SK-N-SH (cell line): ENCODE measurements at regions not wholly inside any gene's neighbourhood (a gene's known extent, or its start where the extent isn't known, plus 50 kb on each side); places are given as distances from the start of the nearest gene placed in this dataset.

Experiments
- CTCF ChIA-PET: fragments of 300-600, 350-600 bp; formaldehyde crosslinking; extraction: SDS; loops from one replicate; lab custom pipeline; 2021; lab: Yijun Ruan, JAX
- POLR2A ChIA-PET: fragments of 350-600 bp; sonication (Branson Sonifier 250); formaldehyde crosslinking; extraction: SDS; loops from one replicate; lab custom pipeline; 2020; ENCODE audit warnings: antibody characterized with exemption, inconsistent platforms; lab: Yijun Ruan, JAX
- DNase-seq: peaks from one replicate; pipeline ENCODE4 v3.0.0; 2012
- H2AFZ ChIP-seq: fragments of 200-600 bp; sonication (generic); 2 replicates; pipeline ENCODE4 v1.8.1; 2016; ENCODE audit warnings: antibody characterized with exemption, mild to moderate bottlenecking, low read depth
- H3F3A ChIP-seq: fragments of 200-600 bp; sonication (generic); replicated peaks from 2 replicates; pipeline ENCODE3; 2016; ENCODE audit warnings: antibody characterized with exemption, mild to moderate bottlenecking; ENCODE audit not compliant: insufficient read depth
- H3K27ac ChIP-seq, 2 experiments: fragments of 200-500 bp in 1 of 2; fragments of 200-600 bp in 1 of 2; sonication (Bioruptor generic) in 1 of 2; sonication (generic), shearing (Covaris generic) in 1 of 2; 2 replicates each; pipeline versions ENCODE4 v1.5.1 to v1.6.1; 2014 to 2016; ENCODE audit warnings: low read depth in 2 of 2, inconsistent platforms in 1 of 2, low read length in 1 of 2, mild to moderate bottlenecking in 1 of 2, mixed read lengths in 1 of 2
- H3K27me3 ChIP-seq: fragments of 200-600 bp; sonication (generic), shearing (Covaris generic); 2 replicates; pipeline ENCODE4 v1.6.1; 2016; ENCODE audit warnings: mixed run types; ENCODE audit not compliant: insufficient read depth
- H3K36me3 ChIP-seq, 2 experiments: fragments of 200-500 bp in 1 of 2; fragments of 200-600 bp in 1 of 2; sonication (Bioruptor generic) in 1 of 2; sonication (generic) in 1 of 2; replicated peaks in 1 of 2; 2 replicates each; pipeline versions ENCODE3 to v1.5.1; 2014 to 2016; ENCODE audit warnings: low read length in 1 of 2, mild to moderate bottlenecking in 1 of 2; ENCODE audit not compliant: insufficient read depth in 2 of 2, control insufficient read depth in 1 of 2
- H3K4me1 ChIP-seq, 2 experiments: fragments of 200-500 bp in 1 of 2; fragments of 200-600 bp in 1 of 2; sonication (Bioruptor generic) in 1 of 2; sonication (generic), shearing (Covaris generic) in 1 of 2; 2 replicates each; pipeline versions ENCODE4 v1.5.1 to v1.6.1; 2014 to 2016; ENCODE audit warnings: low read depth in 1 of 2, low read length in 1 of 2, mixed run types in 1 of 2; ENCODE audit not compliant: insufficient read depth in 2 of 2, control insufficient read depth in 1 of 2
- H3K4me2 ChIP-seq: fragments of 200-600 bp; sonication (generic), shearing (Covaris generic); 2 replicates; pipeline ENCODE4 v1.6.1; 2017; ENCODE audit warnings: mixed run types
- H3K4me3 ChIP-seq, 2 experiments: fragments of 200-500 bp in 1 of 2; fragments of 200-600 bp in 1 of 2; sonication (Bioruptor generic) in 1 of 2; sonication (generic), shearing (Covaris generic) in 1 of 2; 2 replicates each; pipeline versions ENCODE4 v1.5.1 to v1.8.1; 2014 to 2016; ENCODE audit warnings: low read depth in 2 of 2, inconsistent platforms in 1 of 2, low read length in 1 of 2, mild to moderate bottlenecking in 1 of 2, mixed read lengths in 1 of 2, moderate library complexity in 1 of 2
- H3K79me2 ChIP-seq: fragments of 200-600 bp; sonication (generic); 2 replicates; pipeline ENCODE4 v1.8.1; 2017; ENCODE audit warnings: mild to moderate bottlenecking; ENCODE audit not compliant: insufficient read depth
- H3K9ac ChIP-seq: fragments of 200-600 bp; sonication (generic); 2 replicates; pipeline ENCODE4 v1.6.1; 2017; ENCODE audit warnings: mixed run types
- H3K9me2 ChIP-seq: fragments of 200-600 bp; sonication (generic); 2 replicates; pipeline ENCODE4 v1.6.1; 2017; ENCODE audit warnings: mixed run types
- H3K9me3 ChIP-seq: fragments of 200-600 bp; sonication (generic); 2 replicates; pipeline ENCODE4 v1.6.1; 2017; ENCODE audit warnings: mixed run types, mild to moderate bottlenecking, moderate library complexity
- H4K20me1 ChIP-seq: fragments of 200-600 bp; sonication (generic); 2 replicates; pipeline ENCODE4 v1.6.1; 2017; ENCODE audit warnings: mild to moderate bottlenecking, mixed run types; ENCODE audit not compliant: insufficient read depth
- CHD2 ChIP-seq: fragments of 150-350 bp; IDR thresholded peaks from 2 replicates; pipeline ENCODE4 v1.6.1; 2018; ENCODE audit warnings: low read length; ENCODE audit not compliant: partially characterized antibody
- EP300 ChIP-seq, 2 experiments: IDR thresholded peaks; 2 replicates each; pipeline versions ENCODE4 v1.4.0 to v1.6.1; 2012; ENCODE audit warnings: borderline replicate concordance in 1 of 2, low read depth in 1 of 2, low read length in 1 of 2
- EZH2phosphoT487 ChIP-seq: fragments of 200-600 bp; sonication (generic); IDR thresholded peaks from 2 replicates; pipeline ENCODE4 v1.6.1; 2017; ENCODE audit warnings: low read depth, mixed run types, mild to moderate bottlenecking, antibody characterized with exemption, moderate library complexity, borderline replicate concordance
- FOSL2 ChIP-seq: IDR thresholded peaks from 2 replicates; pipeline ENCODE4 v1.4.0; 2012; ENCODE audit warnings: low read depth, mild to moderate bottlenecking, moderate library complexity, borderline replicate concordance
- FOXJ3 ChIP-seq: sonication (generic); formaldehyde crosslinking; IDR thresholded peaks from 2 replicates; pipeline ENCODE4 v1.5.1; 2020; ENCODE audit warnings: mild to moderate bottlenecking, missing genetic modification reagents
- GABPA ChIP-seq: IDR thresholded peaks from 2 replicates; pipeline ENCODE4 v1.4.0; 2012; ENCODE audit warnings: low read depth, mild to moderate bottlenecking
- GATA2 ChIP-seq: sonication (generic); formaldehyde crosslinking; IDR thresholded peaks from 2 replicates; pipeline ENCODE4 v1.5.0; 2020; ENCODE audit warnings: mild to moderate bottlenecking, missing genetic modification reagents
- JUND ChIP-seq: IDR thresholded peaks from 2 replicates; pipeline ENCODE4 v1.4.0; 2012
- MXI1 ChIP-seq: IDR thresholded peaks from 2 replicates; pipeline ENCODE4 v1.6.1; 2012; ENCODE audit warnings: mild to moderate bottlenecking, low read depth, low read length, improper control_type of control experiment
- NFIC ChIP-seq: IDR thresholded peaks from 2 replicates; pipeline ENCODE4 v1.4.0; 2012; ENCODE audit warnings: borderline replicate concordance
- POLR2AphosphoS5 ChIP-seq: IDR thresholded peaks from 2 replicates; pipeline ENCODE4 v1.6.1; 2012; ENCODE audit warnings: low read depth, low read length
- RXRA ChIP-seq: IDR thresholded peaks from 2 replicates; pipeline ENCODE4 v1.4.0; 2012; ENCODE audit warnings: low read depth, mild to moderate bottlenecking, borderline replicate concordance
- TCF12 ChIP-seq: IDR thresholded peaks from 2 replicates; pipeline ENCODE4 v1.4.0; 2012
- TEAD4 ChIP-seq: IDR thresholded peaks from 2 replicates; pipeline ENCODE4 v1.4.0; 2012; ENCODE audit warnings: mild to moderate bottlenecking, borderline replicate concordance; ENCODE audit not compliant: insufficient read depth
- YY1 ChIP-seq: IDR thresholded peaks from 2 replicates; pipeline ENCODE4 v1.4.0; 2012; ENCODE audit warnings: low read depth, mild to moderate bottlenecking
- ZBTB33 ChIP-seq: IDR thresholded peaks from 2 replicates; pipeline ENCODE4 v1.4.0; 2012; ENCODE audit warnings: low read depth, borderline replicate concordance
- WGBS: methylation state at CpG from one replicate; pipeline ENCODE4 v1.1.6; 2017; ENCODE audit warnings: low lambda C conversion rate; 5-methylcytosine and 5-hydroxymethylcytosine counted together
- TF ChIP-seq, protein P1 (sequence below): IDR thresholded peaks from 2 replicates; pipeline ENCODE4 v1.4.0; 2012; ENCODE audit warnings: low read depth
- TF ChIP-seq, protein P2 (sequence below): fragments of 150-350 bp; IDR thresholded peaks from 2 replicates; pipeline ENCODE4 v1.6.1; 2016; ENCODE audit warnings: mild to moderate bottlenecking, low read depth, low read length

GRCh38 chr3:95464346-95464745, 1350.0 kb upstream of the EPHA6 start:
- no peaks in the 10 kb centered on the region for H3K79me2 ChIP-seq
- no peak for DNase-seq
- H3K27me3 ChIP-seq: no peaks in the 10 kb centered on the region
- no peaks in the 10 kb centered on the region for H4K20me1 ChIP-seq
- H3K9me2 ChIP-seq: no peaks in the 10 kb centered on the region
- H3K4me1 ChIP-seq: peaks cover 0 to 5% of the 10 kb centered on the region in 2 experiments; a peak in 1 of 4 replicates
- 42% methylated on average over 1 of the region's 1 CpG for WGBS
- H3K27ac ChIP-seq: no peak overlapping the region
- H3F3A ChIP-seq: no peaks in the 10 kb centered on the region
- H3K4me2 ChIP-seq: no peak overlapping the region
- ChIA-PET CTCF (no interaction called here), POLR2A (no interaction called here)
- TF ChIP-seq EP300 (IDR thresholded peaks at IDR 0.05; ENCODE audit: borderline replicate concordance in 1 of 2, low read depth in 1 of 2, low read length in 1 of 2) (no peak), MXI1 (no peak), TEAD4 (no peak), ZBTB33 (no peak), FOXJ3 (CRISPR knock-in tag) (no peak)
- H3K4me3 ChIP-seq: no peak overlapping the region
- no peak overlapping the region for H3K9ac ChIP-seq
- no peaks in the 10 kb centered on the region for H3K36me3 ChIP-seq
- no peak overlapping the region for H2AFZ ChIP-seq
- no peaks in the 10 kb centered on the region for H3K9me3 ChIP-seq

DNA sequence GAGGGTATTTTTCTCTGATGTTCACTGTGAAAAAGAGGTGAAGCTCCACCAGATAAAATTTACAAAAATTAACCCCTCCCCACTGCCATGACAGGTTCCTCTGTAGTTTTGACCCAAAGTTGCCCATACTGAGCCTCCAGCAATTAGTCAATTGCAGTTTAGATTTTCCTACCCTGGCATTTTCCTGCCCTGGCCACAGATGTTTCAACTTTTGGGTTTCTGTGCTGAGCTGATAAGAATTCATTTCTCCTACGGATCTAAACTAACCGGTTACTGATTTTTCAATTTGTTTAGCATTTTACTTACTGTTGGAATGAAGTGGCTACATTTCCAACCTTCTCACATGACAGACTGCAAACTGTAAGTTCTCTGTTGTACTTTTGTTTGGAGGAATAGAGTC, 1346.1 kb upstream of the EPHA6 start:
- Histone ChIP-seq H3K36me3 (no peaks in the 10 kb centered on the region), H3K27me3 (no peaks in the 10 kb centered on the region), H3K4me2 (no peak overlapping the region), H3K4me3 (no peak overlapping the region), H3K27ac (no peak overlapping the region), H3K9me3 (no peaks in the 10 kb centered on the region), H3F3A (no peaks in the 10 kb centered on the region), H3K4me1 (no peaks in the 10 kb centered on the region; a peak in 1 of 4 replicates), H3K79me2 (no peaks in the 10 kb centered on the region), H4K20me1 (no peaks in the 10 kb centered on the region), H3K9ac (no peak overlapping the region), H2AFZ (no peak overlapping the region), H3K9me2 (no peaks in the 10 kb centered on the region; the same call in 1 of the 2 replicates)
- DNase-seq: no peak
- WGBS: 69% methylated on average over 2 of the region's 2 CpGs
- ChIA-PET POLR2A (no interaction called here), CTCF (no interaction called here)
- no peak for TF ChIP-seq GATA2 (CRISPR knock-in tag)
- TF ChIP-seq EP300 (IDR thresholded peaks at IDR 0.05; ENCODE audit: borderline replicate concordance in 1 of 2, low read depth in 1 of 2, low read length in 1 of 2): no peak
- no peak for TF ChIP-seq FOSL2
- TF ChIP-seq JUND: no peak
- TF ChIP-seq NFIC: no peak
- TF ChIP-seq RXRA: no peak
- TF ChIP-seq FOXJ3 (CRISPR knock-in tag): no peak
- TF ChIP-seq YY1: no peak
- no peak for TF ChIP-seq POLR2AphosphoS5
- TF ChIP-seq, protein P1, sequence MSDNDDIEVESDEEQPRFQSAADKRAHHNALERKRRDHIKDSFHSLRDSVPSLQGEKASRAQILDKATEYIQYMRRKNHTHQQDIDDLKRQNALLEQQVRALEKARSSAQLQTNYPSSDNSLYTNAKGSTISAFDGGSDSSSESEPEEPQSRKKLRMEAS: no peak
- TF ChIP-seq, protein P2, sequence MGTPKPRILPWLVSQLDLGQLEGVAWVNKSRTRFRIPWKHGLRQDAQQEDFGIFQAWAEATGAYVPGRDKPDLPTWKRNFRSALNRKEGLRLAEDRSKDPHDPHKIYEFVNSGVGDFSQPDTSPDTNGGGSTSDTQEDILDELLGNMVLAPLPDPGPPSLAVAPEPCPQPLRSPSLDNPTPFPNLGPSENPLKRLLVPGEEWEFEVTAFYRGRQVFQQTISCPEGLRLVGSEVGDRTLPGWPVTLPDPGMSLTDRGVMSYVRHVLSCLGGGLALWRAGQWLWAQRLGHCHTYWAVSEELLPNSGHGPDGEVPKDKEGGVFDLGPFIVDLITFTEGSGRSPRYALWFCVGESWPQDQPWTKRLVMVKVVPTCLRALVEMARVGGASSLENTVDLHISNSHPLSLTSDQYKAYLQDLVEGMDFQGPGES: no peak
- no peak for TF ChIP-seq EZH2phosphoT487
- no peak for TF ChIP-seq TEAD4
- no peak for TF ChIP-seq GABPA
- no peak for TF ChIP-seq ZBTB33
- TF ChIP-seq CHD2: no peak
- TF ChIP-seq TCF12: no peak
